Testis (tissue), 2 donors: ENCODE measurements at regions not wholly inside any gene's neighbourhood (a gene's known extent, or its start where the extent isn't known, plus 50 kb on each side); places are given as distances from the start of the nearest gene placed in this dataset.

ENCODE experiments used
- DNase-seq: peaks from one replicate; pipeline ENCODE4 v3.0.0-alpha.2; 2019
- H3K27ac ChIP-seq, 2 donors: fragments of 200-600 bp; sonication (generic); one replicate each; pipeline ENCODE4 v1.5.1; 2019
- H3K27me3 ChIP-seq: fragments of 200-600 bp; sonication (generic); one replicate; pipeline ENCODE4 v1.5.1; 2019
- H3K36me3 ChIP-seq: fragments of 200-600 bp; sonication (generic); one replicate; pipeline ENCODE4 v1.5.1; 2017; ENCODE audit warnings: low read depth; ENCODE audit errors: missing control alignments
- H3K4me1 ChIP-seq: fragments of 200-600 bp; sonication (generic); one replicate; pipeline ENCODE4 v1.5.1; 2019
- H3K4me3 ChIP-seq, 2 donors: fragments of 200-600 bp; sonication (generic); one replicate each; pipeline ENCODE4 v1.5.1; 2017 to 2019
- H3K9me3 ChIP-seq: fragments of 200-600 bp; sonication (generic); one replicate; pipeline ENCODE4 v1.5.1; 2017
- POLR2A ChIP-seq: fragments of 450-650 bp; IDR thresholded peaks from one replicate; pipeline ENCODE4 v1.6.1; 2017; ENCODE audit warnings: antibody characterized with exemption, mild to moderate bottlenecking, moderate library complexity
- WGBS, 2 donors: methylation state at CpG; one replicate each; pipeline ENCODE4 v1.1.5; 2018; 5-methylcytosine and 5-hydroxymethylcytosine counted together
- intact Hi-C: fragments of 100-400 bp; cut with DNase I; formaldehyde crosslinking; loops from one replicate; pipeline ENCODE4 v1.15.1; 2023; ENCODE audit warnings: low total_unique reads
- TF ChIP-seq, protein P1 (sequence below), 3 experiments: fragments of 450-650 bp in 2 of 3; fragments of 200-600 bp in 1 of 3; sonication (generic) in 1 of 3; IDR thresholded peaks; one replicate each; pipeline ENCODE4 v1.5.1; 2016 to 2019; ENCODE audit warnings: antibody characterized with exemption in 3 of 3, mild to moderate bottlenecking in 2 of 3, moderate library complexity in 1 of 3

DNA sequence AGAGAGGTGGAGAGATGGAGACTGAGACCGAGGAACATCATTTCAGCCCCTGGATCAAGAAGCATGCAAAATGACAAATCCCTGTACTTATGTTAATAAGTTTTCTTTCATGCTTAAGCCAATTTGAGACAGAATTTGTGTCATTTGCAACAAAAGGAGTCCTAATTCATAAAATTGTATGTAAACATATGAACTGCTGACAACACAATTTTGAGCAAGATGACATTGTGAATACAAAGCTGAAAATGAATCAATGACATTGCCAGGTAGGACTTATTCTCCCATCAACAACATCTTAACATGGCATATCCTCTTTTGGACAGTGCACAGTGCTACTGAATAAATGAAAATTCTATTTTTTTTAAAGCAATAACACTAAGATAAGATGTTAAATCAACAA, 264.0 kb downstream of the WDR11 start:
- no peaks in the 10 kb centered on the region for H3K36me3 ChIP-seq
- no peak overlapping the region for H3K27ac ChIP-seq
- WGBS, 2 donors = 92 to 93% methylated on average over 1 of the region's 1 CpG
- H3K4me1 ChIP-seq = no peaks in the 10 kb centered on the region
- no peaks in the 10 kb centered on the region for H3K27me3 ChIP-seq
- intact Hi-C loops = no loop called here
- TF ChIP-seq, protein P1, sequence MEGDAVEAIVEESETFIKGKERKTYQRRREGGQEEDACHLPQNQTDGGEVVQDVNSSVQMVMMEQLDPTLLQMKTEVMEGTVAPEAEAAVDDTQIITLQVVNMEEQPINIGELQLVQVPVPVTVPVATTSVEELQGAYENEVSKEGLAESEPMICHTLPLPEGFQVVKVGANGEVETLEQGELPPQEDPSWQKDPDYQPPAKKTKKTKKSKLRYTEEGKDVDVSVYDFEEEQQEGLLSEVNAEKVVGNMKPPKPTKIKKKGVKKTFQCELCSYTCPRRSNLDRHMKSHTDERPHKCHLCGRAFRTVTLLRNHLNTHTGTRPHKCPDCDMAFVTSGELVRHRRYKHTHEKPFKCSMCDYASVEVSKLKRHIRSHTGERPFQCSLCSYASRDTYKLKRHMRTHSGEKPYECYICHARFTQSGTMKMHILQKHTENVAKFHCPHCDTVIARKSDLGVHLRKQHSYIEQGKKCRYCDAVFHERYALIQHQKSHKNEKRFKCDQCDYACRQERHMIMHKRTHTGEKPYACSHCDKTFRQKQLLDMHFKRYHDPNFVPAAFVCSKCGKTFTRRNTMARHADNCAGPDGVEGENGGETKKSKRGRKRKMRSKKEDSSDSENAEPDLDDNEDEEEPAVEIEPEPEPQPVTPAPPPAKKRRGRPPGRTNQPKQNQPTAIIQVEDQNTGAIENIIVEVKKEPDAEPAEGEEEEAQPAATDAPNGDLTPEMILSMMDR (IDR thresholded peaks at IDR 0.05) = no peak
- no peak for TF ChIP-seq POLR2A
- no peak overlapping the region for H3K4me3 ChIP-seq
- no peak for DNase-seq
- H3K9me3 ChIP-seq = no peaks in the 10 kb centered on the region

DNA sequence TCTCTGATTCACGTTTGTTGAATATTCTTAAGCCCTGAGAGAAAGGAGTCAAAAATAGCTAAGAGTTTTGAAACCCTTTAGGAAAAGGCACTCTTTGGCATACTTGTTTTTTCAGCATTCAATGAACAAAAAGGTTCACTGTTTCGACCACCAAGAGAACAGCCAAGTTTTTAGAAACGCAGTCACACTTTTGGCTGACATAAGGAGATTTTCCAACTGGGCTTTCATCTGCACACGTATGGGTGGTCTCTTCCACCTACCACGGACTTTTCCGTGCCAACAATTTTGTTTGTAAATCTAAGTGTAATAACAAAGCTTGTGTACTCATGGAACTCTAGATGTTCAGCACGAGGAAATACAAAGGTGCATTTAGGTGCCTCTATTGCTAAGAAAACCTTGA, 270.3 kb downstream of the WDR11 start:
- Histone ChIP-seq H3K36me3 (no peaks in the 10 kb centered on the region), H3K4me1 (no peaks in the 10 kb centered on the region), H3K9me3 (no peaks in the 10 kb centered on the region), H3K4me3 (no peak overlapping the region), H3K27ac (no peak overlapping the region), H3K27me3 (no peaks in the 10 kb centered on the region)
- DNase-seq = no peak
- no peak for TF ChIP-seq POLR2A
- TF ChIP-seq, protein P1 (IDR thresholded peaks at IDR 0.05) = no peak
- 67 to 71% methylated on average over 7 of the region's 7 CpGs for WGBS, 2 donors
- intact Hi-C loops = no loop called here

DNA sequence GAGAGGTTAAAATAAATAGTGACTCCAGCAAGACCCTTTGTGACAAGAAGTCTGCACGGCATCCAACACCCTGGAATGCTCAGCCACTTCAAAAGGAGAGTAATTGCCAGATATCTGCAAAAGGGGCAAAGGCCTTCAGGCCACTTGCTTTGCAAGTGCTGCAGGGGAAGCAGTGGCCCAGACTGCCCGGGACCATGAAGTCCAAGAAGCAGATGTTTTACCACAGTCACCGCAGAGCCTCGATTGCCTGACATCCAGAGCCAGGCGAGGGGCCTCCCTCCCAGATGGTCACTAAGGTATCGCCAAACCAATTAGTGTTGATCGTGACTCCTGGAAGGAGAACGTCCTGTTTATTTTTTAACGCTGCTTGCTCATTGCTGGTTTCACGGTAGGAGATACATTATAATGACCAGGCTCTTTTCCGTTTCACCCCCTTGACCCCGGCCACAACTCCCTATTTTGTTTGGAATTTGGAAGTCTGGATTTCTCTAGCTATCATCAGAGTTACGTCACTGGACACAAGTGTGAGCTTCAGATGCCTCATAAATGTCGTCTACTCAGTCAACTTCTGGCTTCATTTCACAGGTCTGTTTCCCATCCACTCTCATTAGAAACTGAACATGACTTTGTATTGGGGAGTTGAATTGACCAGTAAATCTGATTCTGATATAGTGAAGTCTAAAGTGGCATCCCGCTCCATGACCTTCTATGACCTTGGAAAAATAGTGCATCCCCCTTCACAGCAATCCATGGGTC, 276.2 kb downstream of the WDR11 start:
- intact Hi-C loops = no loop called here
- Histone ChIP-seq H3K27ac (no peak overlapping the region), H3K36me3 (no peaks in the 10 kb centered on the region), H3K9me3 (no peaks in the 10 kb centered on the region), H3K27me3 (no peaks in the 10 kb centered on the region), H3K4me1 (no peaks in the 10 kb centered on the region), H3K4me3 (no peak overlapping the region)
- no peak for TF ChIP-seq POLR2A
- TF ChIP-seq, protein P1 (IDR thresholded peaks at IDR 0.05) = no peak
- DNase-seq = no peak
- WGBS, 2 donors = 81 to 85% methylated on average over 14 to 15 of the region's 15 CpGs

DNA sequence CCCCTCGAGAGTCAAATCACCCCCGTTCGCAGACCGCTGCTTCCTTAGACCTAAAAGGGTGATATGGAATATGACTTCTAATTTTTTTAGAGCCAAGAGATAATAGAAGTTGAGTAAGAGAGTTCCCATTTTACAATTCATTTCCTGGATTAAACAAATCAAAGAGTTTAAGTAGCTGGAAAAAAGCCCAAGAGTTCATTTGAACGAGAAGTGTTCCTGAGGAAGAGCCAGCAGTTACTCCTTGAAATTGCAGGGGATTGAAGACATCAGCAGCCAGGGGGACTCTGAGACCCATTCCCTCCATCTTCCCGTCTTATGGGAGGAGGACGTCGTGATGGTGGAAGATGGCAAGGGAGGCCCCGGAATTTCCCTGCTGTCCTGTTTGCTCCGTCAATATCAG, 277.0 kb downstream of the WDR11 start:
- Histone ChIP-seq H3K9me3 (no peaks in the 10 kb centered on the region), H3K27ac (no peak overlapping the region), H3K36me3 (no peaks in the 10 kb centered on the region), H3K4me1 (no peaks in the 10 kb centered on the region), H3K4me3 (no peak overlapping the region), H3K27me3 (no peaks in the 10 kb centered on the region)
- intact Hi-C loops = no loop called here
- TF ChIP-seq POLR2A = no peak
- TF ChIP-seq, protein P1 (IDR thresholded peaks at IDR 0.05) = no peak
- WGBS, 2 donors = 66 to 68% methylated on average over 10 of the region's 10 CpGs
- no peak for DNase-seq

DNA sequence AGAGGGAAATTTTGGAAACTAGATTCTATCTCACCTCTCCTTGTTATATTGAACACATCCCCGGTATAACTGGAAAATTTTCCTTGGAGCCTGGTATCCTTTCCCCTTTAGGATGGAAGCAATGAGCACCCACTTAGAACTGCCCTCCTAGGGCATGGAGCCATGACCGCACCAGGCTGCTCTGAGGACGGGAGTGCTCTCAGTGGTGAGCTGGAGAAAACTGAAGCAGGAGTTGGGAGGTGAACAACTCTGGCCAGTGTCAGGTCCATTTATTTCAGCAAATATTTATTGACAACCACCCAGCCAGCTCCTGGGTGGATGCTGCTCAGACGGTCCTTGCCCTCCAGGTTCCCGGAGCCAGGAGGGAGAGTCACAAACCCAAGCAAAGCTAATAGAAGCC, 278.1 kb downstream of the WDR11 start:
- Histone ChIP-seq H3K4me1 (no peaks in the 10 kb centered on the region), H3K27ac (no peak overlapping the region), H3K9me3 (no peaks in the 10 kb centered on the region), H3K27me3 (no peaks in the 10 kb centered on the region), H3K4me3 (no peak overlapping the region), H3K36me3 (no peaks in the 10 kb centered on the region)
- DNase-seq = no peak
- intact Hi-C loops = no loop called here
- TF ChIP-seq, protein P1 (IDR thresholded peaks at IDR 0.05) = no peak
- no peak for TF ChIP-seq POLR2A
- 93 to 94% methylated on average over 4 to 5 of the region's 5 CpGs for WGBS, 2 donors
